ENCODE measurements at regions not wholly inside any gene's neighbourhood (a gene's known extent, or its start where the extent isn't known, plus 50 kb on each side); places are given as distances from the start of the nearest gene placed in this dataset.

DNA sequence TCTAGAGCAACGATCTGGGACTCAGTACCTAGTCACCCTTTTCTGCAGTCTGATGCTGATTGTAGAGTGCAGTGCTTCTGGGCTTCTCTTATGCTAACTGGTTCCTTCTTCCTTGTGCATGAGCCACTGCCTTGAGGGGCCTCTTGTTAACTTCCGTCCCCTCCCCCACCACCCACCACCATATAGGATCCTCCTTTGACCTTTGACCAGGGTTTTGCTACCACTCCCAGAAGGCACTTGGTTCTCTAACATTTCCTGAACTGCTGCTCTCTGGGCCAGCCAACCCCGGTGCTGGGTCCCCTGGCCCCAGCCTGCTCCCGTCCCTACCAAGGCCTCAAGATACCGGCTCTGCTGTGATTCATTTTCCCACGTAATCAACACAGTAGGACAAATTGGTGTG is 104.6 kb upstream of the KLF3 start:
- no peak overlapping the region for H2BK15ac ChIP-seq (ENCODE audit: low read length)
- FAIRE-seq = no peak
- WGBS, 2 experiments (ENCODE audit: extremely low coverage in 1 of 2, insufficient coverage in 1 of 2, insufficient read length in 1 of 2, insufficient replicate concordance in 2 of 2, low coverage in 1 of 2, low lambda C conversion rate in 2 of 2, missing lambda C conversion rate in 1 of 2) = 84% methylated on average over 5 of the region's 6 CpGs; no CpG with 5 or more reads in 1 of the 2 experiments
- H2BK12ac ChIP-seq (ENCODE audit: low read depth, low read length) = no peak overlapping the region
- no peak overlapping the region for H3K18ac ChIP-seq (ENCODE audit: extremely low read depth, low read length)
- H3K79me1 ChIP-seq (ENCODE audit: low read depth, low read length) = no peaks in the 10 kb centered on the region
- no peak overlapping the region for H3K4ac ChIP-seq (replicated peaks; ENCODE audit: insufficient read length, low read depth, low read length)
- no peak overlapping the region for H3K23ac ChIP-seq (ENCODE audit: insufficient read length)
- H2BK5ac ChIP-seq (ENCODE audit: low read depth, low read length) = no peak overlapping the region
- no peak overlapping the region for H3K4me2 ChIP-seq (ENCODE audit: insufficient read depth in 1 of 2, low read depth in 2 of 2, low read length in 2 of 2)
- no peak for DNase-seq (ENCODE audit: low read depth in 1 of 2, low spot score in 2 of 2)
- H2AFZ ChIP-seq (ENCODE audit: low read length) = no peak overlapping the region; the same call in 1 of the 2 replicates
- no peaks in the 10 kb centered on the region for H3K27me3 ChIP-seq (replicated peaks in 1 of 4; ENCODE audit: control insufficient read depth in 3 of 4, extremely low read depth in 1 of 4, insufficient read depth in 3 of 4, low read length in 3 of 4)
- H4K20me1 ChIP-seq (replicated peaks in 1 of 2; ENCODE audit: control insufficient read depth in 1 of 2, insufficient read depth in 2 of 2, low read length in 2 of 2) = no peaks in the 10 kb centered on the region
- H4K8ac ChIP-seq (ENCODE audit: extremely low read depth, insufficient read depth, low read length) = no peak overlapping the region
- ChIA-PET POLR2A (ENCODE audit: partially characterized antibody) (no interaction called here), CTCF (ENCODE audit: partially characterized antibody) (interaction anchor here (1.9 kb wide), 1 partner anchor 109 kb away, joined by 5 read pairs; no protein-coding TSS in a partner anchor)
- H2BK120ac ChIP-seq (replicated peaks; ENCODE audit: low read depth, low read length) = no peak overlapping the region
- H3K23me2 ChIP-seq (ENCODE audit: low read depth, low read length) = no peaks in the 10 kb centered on the region
- no peak overlapping the region for H4K5ac ChIP-seq (ENCODE audit: insufficient read length, low read depth, low read length)
- no peak overlapping the region for H2BK20ac ChIP-seq (ENCODE audit: low read length)
- H4K91ac ChIP-seq (replicated peaks; ENCODE audit: insufficient read length, low read length) = no peak overlapping the region
- peaks cover 0 to 4% (median 0%) of the 10 kb centered on the region in 4 experiments; a peak in 1 of 7 replicates for H3K4me1 ChIP-seq (replicated peaks in 1 of 4; ENCODE audit: control insufficient read depth in 3 of 4, insufficient read depth in 4 of 4, low read length in 3 of 4)
- H3K79me2 ChIP-seq (ENCODE audit: control insufficient read depth in 1 of 2, insufficient read depth in 2 of 2, low read length in 2 of 2) = no peaks in the 10 kb centered on the region
- H3K14ac ChIP-seq (ENCODE audit: insufficient read length) = no peak overlapping the region
- no peak overlapping the region for H3K9ac ChIP-seq (replicated peaks in 1 of 4; ENCODE audit: extremely low read depth in 1 of 4, low read depth in 3 of 4, low read length in 3 of 4)
- H3K9me3 ChIP-seq (ENCODE audit: insufficient read depth in 2 of 2, low read depth in 1 of 2, low read length in 1 of 2) = no peaks in the 10 kb centered on the region
- H3K36me3 ChIP-seq (ENCODE audit: control insufficient read depth in 2 of 4, insufficient read depth in 4 of 4, low read length in 3 of 4) = no peaks in the 10 kb centered on the region
- no peak overlapping the region for H3K27ac ChIP-seq (ENCODE audit: low read depth, low read length)
- no peak overlapping the region for H3K56ac ChIP-seq (replicated peaks; ENCODE audit: insufficient read length, low read depth, low read length)
- H3K4me3 ChIP-seq (ENCODE audit: extremely low read depth in 1 of 4, insufficient read depth in 2 of 4, low read depth in 3 of 4, low read length in 4 of 4) = no peak overlapping the region
- H2AK5ac ChIP-seq (ENCODE audit: low read depth, low read length) = no peak overlapping the region
- TF ChIP-seq POLR2AphosphoS5 (IDR thresholded peaks at IDR 0.05; ENCODE audit: low read depth, low read length) (no peak), RXRA (IDR thresholded peaks at IDR 0.05; ENCODE audit: insufficient read depth, low read depth, low read length) (no peak), KDM5A (IDR thresholded peaks at IDR 0.05; ENCODE audit: low read length) (no peak), ASH2L (IDR thresholded peaks at IDR 0.05; ENCODE audit: low read length) (no peak), NANOG (IDR thresholded peaks at IDR 0.05; ENCODE audit: insufficient read depth, low read depth, low read length, poor library complexity, severe bottlenecking) (no peak)
